ENCODE measurements at regions not wholly inside any gene's neighbourhood (a gene's known extent, or its start where the extent isn't known, plus 50 kb on each side); places are given as distances from the start of the nearest gene placed in this dataset.

GRCh38 chrX:725971-726370 is 95.4 kb downstream of the SHOX start:
- Histone ChIP-seq H3K36me3 (ENCODE audit: control insufficient read depth in 2 of 2, extremely low read depth in 1 of 2, insufficient read depth in 1 of 2, low read length in 1 of 2) (no peaks in the 10 kb centered on the region), H3K4me1 (ENCODE audit: control insufficient read depth in 1 of 2, extremely low read depth in 1 of 2, insufficient read depth in 2 of 2, low read length in 2 of 2) (no peaks in the 10 kb centered on the region), H3K27me3 (replicated peaks in 1 of 2; ENCODE audit: control insufficient read depth in 2 of 2, extremely low read depth in 1 of 2, insufficient read depth in 2 of 2, low read length in 1 of 2) (no peaks in the 10 kb centered on the region), H3K9me3 (no peaks in the 10 kb centered on the region), H3K27ac (ENCODE audit: low read length) (no peak overlapping the region), H3K4me3 (ENCODE audit: control insufficient read depth in 1 of 2, extremely low read depth in 1 of 2, low read length in 1 of 2) (no peak overlapping the region)
- Mint-ChIP-seq H3K36me3 (no peaks in the 10 kb centered on the region), H3K27me3 (no peaks in the 10 kb centered on the region), H3K9me3 (peaks cover 0 to 13% (median 6%) of the 10 kb centered on the region in 3 donors), H3K27ac (no peak overlapping the region), H3K4me3 (no peak overlapping the region), H3K4me1 (peaks cover 0 to 6% (median 0%) of the 10 kb centered on the region in 3 donors)
- POLR2A ChIA-PET: no interaction called here
- 99% methylated on average over 6 of the region's 9 CpGs for whole genome bisulfite sequencing (ENCODE audit: insufficient coverage)
- DNase-seq: no peak
- ATAC-seq (replicated peaks in 1 of 4): no peak
- CTCF ChIA-PET: no interaction called here

- CTCF ChIA-PET: no interaction called here
- no peaks in the 10 kb centered on the region for H3K27me3 Mint-ChIP-seq
- no peak overlapping the region for H3K4me3 Mint-ChIP-seq
- Histone ChIP-seq H3K27me3 (replicated peaks in 1 of 2; ENCODE audit: control insufficient read depth in 2 of 2, extremely low read depth in 1 of 2, insufficient read depth in 2 of 2, low read length in 1 of 2) (no peaks in the 10 kb centered on the region), H3K36me3 (ENCODE audit: control insufficient read depth in 2 of 2, extremely low read depth in 1 of 2, insufficient read depth in 1 of 2, low read length in 1 of 2) (no peaks in the 10 kb centered on the region), H3K9me3 (no peaks in the 10 kb centered on the region), H3K4me3 (ENCODE audit: control insufficient read depth in 1 of 2, extremely low read depth in 1 of 2, low read length in 1 of 2) (no peak overlapping the region), H3K4me1 (ENCODE audit: control insufficient read depth in 1 of 2, extremely low read depth in 1 of 2, insufficient read depth in 2 of 2, low read length in 2 of 2) (no peaks in the 10 kb centered on the region), H3K27ac (ENCODE audit: low read length) (no peak overlapping the region)
- 97% methylated on average over 3 of the region's 4 CpGs for WGBS (ENCODE audit: insufficient coverage)
- H3K36me3 Mint-ChIP-seq: no peaks in the 10 kb centered on the region
- DNase-seq: peak in 2 of 35 experiments; percentile 2 to 10
- peaks cover 0 to 6% (median 0%) of the 10 kb centered on the region in 3 donors for H3K4me1 Mint-ChIP-seq
- H3K27ac Mint-ChIP-seq: no peak overlapping the region
- no peak for ATAC-seq (replicated peaks in 1 of 4)
- POLR2A ChIA-PET: no interaction called here
- H3K9me3 Mint-ChIP-seq: peaks cover 3 to 17% (median 6%) of the 10 kb centered on the region in 3 donors
These were observed 93.7 kb downstream of the SHOX start for GRCh38 chrX:724256-724655.

GRCh38 chrX:723781-724180 is 93.2 kb downstream of the SHOX start:
- Mint-ChIP-seq H3K9me3 (peaks cover 3 to 17% (median 6%) of the 10 kb centered on the region in 3 donors), H3K27me3 (no peaks in the 10 kb centered on the region), H3K4me3 (no peak overlapping the region), H3K36me3 (no peaks in the 10 kb centered on the region), H3K27ac (no peak overlapping the region), H3K4me1 (peaks cover 0 to 6% (median 0%) of the 10 kb centered on the region in 3 donors)
- H3K4me1 ChIP-seq (ENCODE audit: control insufficient read depth in 1 of 2, extremely low read depth in 1 of 2, insufficient read depth in 2 of 2, low read length in 2 of 2): no peaks in the 10 kb centered on the region
- ChIA-PET CTCF (no interaction called here), POLR2A (no interaction called here)
- no peak for DNase-seq
- H3K9me3 ChIP-seq: no peaks in the 10 kb centered on the region
- WGBS (ENCODE audit: insufficient coverage): 85% methylated on average over 5 of the region's 6 CpGs
- H3K27me3 ChIP-seq (replicated peaks in 1 of 2; ENCODE audit: control insufficient read depth in 2 of 2, extremely low read depth in 1 of 2, insufficient read depth in 2 of 2, low read length in 1 of 2): no peaks in the 10 kb centered on the region
- ATAC-seq (replicated peaks in 1 of 4): no peak
- no peak overlapping the region for H3K27ac ChIP-seq (ENCODE audit: low read length)
- no peaks in the 10 kb centered on the region for H3K36me3 ChIP-seq (ENCODE audit: control insufficient read depth in 2 of 2, extremely low read depth in 1 of 2, insufficient read depth in 1 of 2, low read length in 1 of 2)
- no peak overlapping the region for H3K4me3 ChIP-seq (ENCODE audit: control insufficient read depth in 1 of 2, extremely low read depth in 1 of 2, low read length in 1 of 2)

DNA sequence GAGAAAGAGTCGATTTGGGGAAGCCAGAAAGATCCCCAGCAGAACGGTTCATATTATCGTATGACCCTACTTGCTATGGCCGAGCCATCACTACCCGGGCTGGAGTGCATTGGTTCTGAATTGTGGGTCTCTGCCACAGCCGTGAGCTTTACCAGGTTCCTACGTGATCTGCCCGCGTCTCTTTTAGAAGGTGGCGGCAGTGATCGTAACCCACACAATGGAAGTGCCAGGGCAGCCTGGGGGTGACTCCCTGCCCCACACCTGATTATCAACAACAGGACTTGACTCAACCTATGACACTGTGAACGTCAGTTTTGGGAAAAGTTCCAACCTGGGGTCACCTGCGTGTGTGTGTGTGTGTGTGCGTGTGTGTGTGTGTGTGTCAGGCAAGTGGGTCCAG is 90.8 kb downstream of the SHOX start:
- Mint-ChIP-seq H3K27me3 (peaks cover 0 to 3% of the 10 kb centered on the region in 2 donors), H3K4me1 (no peaks in the 10 kb centered on the region), H3K4me3 (no peak overlapping the region), H3K9me3 (peaks cover 6 to 28% (median 7%) of the 10 kb centered on the region in 3 donors), H3K36me3 (no peaks in the 10 kb centered on the region), H3K27ac (no peak overlapping the region)
- Histone ChIP-seq H3K4me3 (ENCODE audit: control insufficient read depth in 1 of 2, extremely low read depth in 1 of 2, low read length in 1 of 2) (no peak overlapping the region), H3K36me3 (ENCODE audit: control insufficient read depth in 2 of 2, extremely low read depth in 1 of 2, insufficient read depth in 1 of 2, low read length in 1 of 2) (no peaks in the 10 kb centered on the region), H3K9me3 (no peaks in the 10 kb centered on the region), H3K27ac (ENCODE audit: low read length) (no peak overlapping the region), H3K4me1 (ENCODE audit: control insufficient read depth in 1 of 2, extremely low read depth in 1 of 2, insufficient read depth in 2 of 2, low read length in 2 of 2) (no peaks in the 10 kb centered on the region), H3K27me3 (replicated peaks in 1 of 2; ENCODE audit: control insufficient read depth in 2 of 2, extremely low read depth in 1 of 2, insufficient read depth in 2 of 2, low read length in 1 of 2) (no peaks in the 10 kb centered on the region)
- ChIA-PET POLR2A (no interaction called here), CTCF (no interaction called here)
- DNase-seq (no peak), ATAC-seq (replicated peaks in 1 of 4) (no peak)
- 83% methylated on average over 11 of the region's 14 CpGs for WGBS (ENCODE audit: insufficient coverage)

DNA sequence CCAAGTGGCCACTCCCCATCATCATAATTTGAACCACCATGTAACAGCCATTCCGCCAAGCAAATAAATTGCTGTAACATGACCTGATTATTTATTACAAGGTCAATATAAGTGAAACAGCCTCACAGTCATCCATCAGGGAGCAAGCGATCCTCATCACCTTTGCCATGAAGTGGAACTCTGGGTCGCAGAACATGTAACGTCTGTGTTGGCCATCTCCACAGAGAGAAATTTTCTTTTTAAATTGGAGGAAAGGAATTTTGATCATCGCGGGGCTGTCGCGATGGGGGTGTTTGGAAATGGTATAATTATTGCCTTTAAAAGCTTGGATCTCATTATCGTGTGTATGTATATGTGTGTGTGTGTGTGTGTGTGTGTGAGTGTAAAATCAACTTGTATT is 90.2 kb downstream of the SHOX start:
- Mint-ChIP-seq H3K4me3 (no peak overlapping the region), H3K36me3 (no peaks in the 10 kb centered on the region), H3K4me1 (no peaks in the 10 kb centered on the region), H3K9me3 (peaks cover 6 to 31% (median 7%) of the 10 kb centered on the region in 3 donors), H3K27ac (no peak overlapping the region), H3K27me3 (peaks cover 0 to 6% of the 10 kb centered on the region in 2 donors)
- POLR2A ChIA-PET: no interaction called here
- no peak for DNase-seq
- Histone ChIP-seq H3K4me1 (ENCODE audit: control insufficient read depth in 1 of 2, extremely low read depth in 1 of 2, insufficient read depth in 2 of 2, low read length in 2 of 2) (no peaks in the 10 kb centered on the region), H3K4me3 (ENCODE audit: control insufficient read depth in 1 of 2, extremely low read depth in 1 of 2, low read length in 1 of 2) (no peak overlapping the region), H3K27ac (ENCODE audit: low read length) (no peak overlapping the region), H3K9me3 (no peaks in the 10 kb centered on the region), H3K27me3 (replicated peaks in 1 of 2; ENCODE audit: control insufficient read depth in 2 of 2, extremely low read depth in 1 of 2, insufficient read depth in 2 of 2, low read length in 1 of 2) (no peaks in the 10 kb centered on the region), H3K36me3 (ENCODE audit: control insufficient read depth in 2 of 2, extremely low read depth in 1 of 2, insufficient read depth in 1 of 2, low read length in 1 of 2) (no peaks in the 10 kb centered on the region)
- CTCF ChIA-PET: no interaction called here
- 84% methylated on average over 8 of the region's 9 CpGs for WGBS (ENCODE audit: insufficient coverage)
- ATAC-seq (replicated peaks in 1 of 4): no peak

- Histone ChIP-seq H3K4me1 (ENCODE audit: control insufficient read depth in 1 of 2, extremely low read depth in 1 of 2, insufficient read depth in 2 of 2, low read length in 2 of 2) (no peaks in the 10 kb centered on the region), H3K4me3 (ENCODE audit: control insufficient read depth in 1 of 2, extremely low read depth in 1 of 2, low read length in 1 of 2) (no peak overlapping the region), H3K27ac (ENCODE audit: low read length) (no peak overlapping the region), H3K27me3 (replicated peaks in 1 of 2; ENCODE audit: control insufficient read depth in 2 of 2, extremely low read depth in 1 of 2, insufficient read depth in 2 of 2, low read length in 1 of 2) (no peaks in the 10 kb centered on the region), H3K36me3 (ENCODE audit: control insufficient read depth in 2 of 2, extremely low read depth in 1 of 2, insufficient read depth in 1 of 2, low read length in 1 of 2) (no peaks in the 10 kb centered on the region), H3K9me3 (no peaks in the 10 kb centered on the region)
- no CpG with 5 or more reads among the region's 5 CpGs for WGBS (ENCODE audit: insufficient coverage)
- DNase-seq (no peak), ATAC-seq (replicated peaks in 1 of 4) (no peak)
- no peak overlapping the region for H3K4me3 Mint-ChIP-seq
- no peaks in the 10 kb centered on the region for H3K4me1 Mint-ChIP-seq
- H3K27ac Mint-ChIP-seq: no peak overlapping the region
- H3K9me3 Mint-ChIP-seq: peaks cover 6 to 31% (median 7%) of the 10 kb centered on the region in 3 donors
- CTCF ChIA-PET: no interaction called here
- H3K36me3 Mint-ChIP-seq: no peaks in the 10 kb centered on the region
- POLR2A ChIA-PET: no interaction called here
- peaks cover 0 to 6% of the 10 kb centered on the region in 2 donors for H3K27me3 Mint-ChIP-seq
These were observed 89.7 kb downstream of the SHOX start for GRCh38 chrX:720250-720649.

GRCh38 chrX:716136-716535 is 85.5 kb downstream of the SHOX start:
- DNase-seq: no peak
- Mint-ChIP-seq H3K36me3 (no peaks in the 10 kb centered on the region), H3K9me3 (peaks cover 5 to 34% (median 11%) of the 10 kb centered on the region in 3 donors), H3K4me1 (no peaks in the 10 kb centered on the region), H3K27me3 (peaks cover 0 to 6% of the 10 kb centered on the region in 2 donors), H3K27ac (no peak overlapping the region), H3K4me3 (no peak overlapping the region)
- H3K36me3 ChIP-seq (ENCODE audit: control insufficient read depth in 2 of 2, extremely low read depth in 1 of 2, insufficient read depth in 1 of 2, low read length in 1 of 2): no peaks in the 10 kb centered on the region
- CTCF ChIA-PET: no interaction called here
- POLR2A ChIA-PET: no interaction called here
- ATAC-seq (replicated peaks in 1 of 4): no peak
- H3K9me3 ChIP-seq: peaks cover 4% of the 10 kb centered on the region
- WGBS (ENCODE audit: insufficient coverage): 22% methylated on average over 1 of the region's 3 CpGs
- no peak overlapping the region for H3K4me3 ChIP-seq (ENCODE audit: control insufficient read depth in 1 of 2, extremely low read depth in 1 of 2, low read length in 1 of 2)
- H3K27ac ChIP-seq (ENCODE audit: low read length): no peak overlapping the region
- H3K27me3 ChIP-seq (replicated peaks in 1 of 2; ENCODE audit: control insufficient read depth in 2 of 2, extremely low read depth in 1 of 2, insufficient read depth in 2 of 2, low read length in 1 of 2): peaks cover 0 to 2% of the 10 kb centered on the region in 2 experiments
- H3K4me1 ChIP-seq (ENCODE audit: control insufficient read depth in 1 of 2, extremely low read depth in 1 of 2, insufficient read depth in 2 of 2, low read length in 2 of 2): no peaks in the 10 kb centered on the region
